SK-N-SH treated with all-trans-retinoic acid at 6 μM for 48 hours (cell line): ENCODE measurements at regions not wholly inside any gene's neighbourhood (a gene's known extent, or its start where the extent isn't known, plus 50 kb on each side); places are given as distances from the start of the nearest gene placed in this dataset.

Experiments used
- ATAC-seq: fragments of 200-7000 bp; cut with Tn5 transposase; 3 replicates; pipeline ENCODE4 v1.9.1; 2020; ENCODE audit warnings: mild to moderate bottlenecking, moderate library complexity
- BACH2 ChIP-seq: fragments of 250-450 bp; sonication (Bioruptor Pico); IDR thresholded peaks from 2 replicates; pipeline ENCODE4 v1.9.0; 2021; ENCODE audit warnings: mild to moderate bottlenecking, borderline replicate concordance
- ESRRG ChIP-seq: fragments of 250-450 bp; sonication (Bioruptor Pico); IDR thresholded peaks from 2 replicates; pipeline ENCODE4 v1.6.1; 2021; ENCODE audit warnings: mild to moderate bottlenecking
- GLIS3 ChIP-seq: fragments of 250-450 bp; sonication (Bioruptor Pico); IDR thresholded peaks from 2 replicates; pipeline ENCODE4 v1.5.0; 2020; ENCODE audit warnings: mild to moderate bottlenecking, moderate library complexity
- OSR1 ChIP-seq: fragments of 250-450 bp; sonication (Bioruptor Pico); IDR thresholded peaks from 2 replicates; pipeline ENCODE4 v1.8.0; 2022; ENCODE audit warnings: moderate library complexity, mild to moderate bottlenecking, inconsistent platforms
- PPARA ChIP-seq: fragments of 250-450 bp; sonication (Bioruptor Pico); IDR thresholded peaks from 2 replicates; pipeline ENCODE4 v1.5.0; 2020; ENCODE audit warnings: mild to moderate bottlenecking, borderline replicate concordance
- RARB ChIP-seq: fragments of 250-450 bp; sonication (Bioruptor Pico); IDR thresholded peaks from 2 replicates; pipeline ENCODE4 v1.8.0; 2021; ENCODE audit warnings: mild to moderate bottlenecking, moderate library complexity
- SNAI2 ChIP-seq: fragments of 250-450 bp; sonication (Bioruptor Pico); IDR thresholded peaks from 2 replicates; pipeline ENCODE4 v1.5.0; 2020; ENCODE audit warnings: mild to moderate bottlenecking, moderate library complexity
- TCF4 ChIP-seq: fragments of 250-450 bp; sonication (Bioruptor Pico); IDR thresholded peaks from 2 replicates; pipeline ENCODE4 v1.8.0; 2021; ENCODE audit warnings: mild to moderate bottlenecking, moderate library complexity, borderline replicate concordance
- TOX ChIP-seq: fragments of 250-450 bp; sonication (Bioruptor Pico); IDR thresholded peaks from 2 replicates; pipeline ENCODE4 v1.8.0; 2021; ENCODE audit warnings: mild to moderate bottlenecking, moderate library complexity, borderline replicate concordance
- ZC3H10 ChIP-seq: fragments of 250-450 bp; sonication (Bioruptor Pico); IDR thresholded peaks from 2 replicates; pipeline ENCODE4 v1.5.1; 2021; ENCODE audit warnings: mild to moderate bottlenecking, moderate library complexity
- ZNF565 ChIP-seq: fragments of 450-650 bp; formaldehyde crosslinking; conservative IDR thresholded peaks from 2 replicates; pipeline ENCODE4 v1.5.0; 2020; ENCODE audit warnings: low read depth, mild to moderate bottlenecking, moderate library complexity
- ZNF70 ChIP-seq: fragments of 450-650 bp; formaldehyde crosslinking; IDR thresholded peaks from 2 replicates; pipeline ENCODE4 v1.5.0; 2020; ENCODE audit warnings: mild to moderate bottlenecking, moderate library complexity
- ZNF8 ChIP-seq: fragments of 450-650 bp; formaldehyde crosslinking; IDR thresholded peaks from 2 replicates; pipeline ENCODE4 v1.5.0; 2020; ENCODE audit warnings: mild to moderate bottlenecking, moderate library complexity
- TF ChIP-seq, protein P1 (sequence below): fragments of 250-450 bp; sonication (Bioruptor Pico); IDR thresholded peaks from 2 replicates; pipeline ENCODE4 v1.5.0; 2020; ENCODE audit warnings: mild to moderate bottlenecking, moderate library complexity
- TF ChIP-seq, protein P2 (sequence below): fragments of 250-450 bp; sonication (Bioruptor Pico); IDR thresholded peaks from 2 replicates; pipeline ENCODE4 v1.5.1; 2020; ENCODE audit warnings: low read depth, mild to moderate bottlenecking, moderate library complexity
- TF ChIP-seq, protein P3 (sequence below): fragments of 250-450 bp; sonication (Bioruptor Pico); IDR thresholded peaks from 2 replicates; pipeline ENCODE4 v1.8.0; 2020; ENCODE audit warnings: mild to moderate bottlenecking, moderate library complexity, borderline replicate concordance
- TF ChIP-seq, protein P4 (sequence below): fragments of 250-450 bp; sonication (Bioruptor Pico); IDR thresholded peaks from 2 replicates; pipeline ENCODE4 v1.5.1; 2021; ENCODE audit warnings: mild to moderate bottlenecking, moderate library complexity
- TF ChIP-seq, protein P5 (sequence below): fragments of 250-450 bp; sonication (Bioruptor Pico); IDR thresholded peaks from 2 replicates; pipeline ENCODE4 v1.8.0; 2021; ENCODE audit warnings: low read depth, mild to moderate bottlenecking, moderate library complexity, borderline replicate concordance

DNA sequence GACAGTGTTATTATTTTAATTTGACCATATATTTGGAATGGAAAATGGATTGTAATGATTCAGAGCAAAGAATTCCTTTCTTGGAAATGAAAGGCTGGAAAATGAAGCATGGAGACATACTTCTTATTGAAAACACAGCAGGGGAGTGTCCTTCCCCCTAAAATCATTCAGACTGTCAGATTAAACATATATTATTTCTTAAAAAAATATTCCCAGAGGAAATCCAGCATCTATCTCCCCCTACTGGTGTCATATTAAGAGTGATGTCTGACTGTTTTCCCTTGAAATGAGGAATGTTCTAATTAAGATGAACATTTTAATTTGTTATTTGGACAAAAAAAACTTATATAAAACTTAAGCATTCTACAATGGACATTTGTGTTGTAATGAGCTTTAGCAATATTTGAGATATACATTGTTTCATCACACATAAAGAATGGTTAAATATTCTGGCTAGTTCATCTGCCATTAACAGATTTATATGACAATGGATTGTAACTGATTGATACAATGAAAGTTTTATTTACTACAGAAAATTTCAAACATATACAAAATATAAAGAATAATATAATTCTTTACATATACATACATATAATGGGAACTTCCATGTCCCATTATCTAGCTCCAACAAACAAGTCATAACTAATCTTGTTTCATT, 264.6 kb downstream of the SPRY1 start:
- TF ChIP-seq TOX: no peak
- no peak for TF ChIP-seq ESRRG (CRISPR knock-in tag)
- no peak for TF ChIP-seq GLIS3 (CRISPR knock-in tag)
- TF ChIP-seq, protein P1, sequence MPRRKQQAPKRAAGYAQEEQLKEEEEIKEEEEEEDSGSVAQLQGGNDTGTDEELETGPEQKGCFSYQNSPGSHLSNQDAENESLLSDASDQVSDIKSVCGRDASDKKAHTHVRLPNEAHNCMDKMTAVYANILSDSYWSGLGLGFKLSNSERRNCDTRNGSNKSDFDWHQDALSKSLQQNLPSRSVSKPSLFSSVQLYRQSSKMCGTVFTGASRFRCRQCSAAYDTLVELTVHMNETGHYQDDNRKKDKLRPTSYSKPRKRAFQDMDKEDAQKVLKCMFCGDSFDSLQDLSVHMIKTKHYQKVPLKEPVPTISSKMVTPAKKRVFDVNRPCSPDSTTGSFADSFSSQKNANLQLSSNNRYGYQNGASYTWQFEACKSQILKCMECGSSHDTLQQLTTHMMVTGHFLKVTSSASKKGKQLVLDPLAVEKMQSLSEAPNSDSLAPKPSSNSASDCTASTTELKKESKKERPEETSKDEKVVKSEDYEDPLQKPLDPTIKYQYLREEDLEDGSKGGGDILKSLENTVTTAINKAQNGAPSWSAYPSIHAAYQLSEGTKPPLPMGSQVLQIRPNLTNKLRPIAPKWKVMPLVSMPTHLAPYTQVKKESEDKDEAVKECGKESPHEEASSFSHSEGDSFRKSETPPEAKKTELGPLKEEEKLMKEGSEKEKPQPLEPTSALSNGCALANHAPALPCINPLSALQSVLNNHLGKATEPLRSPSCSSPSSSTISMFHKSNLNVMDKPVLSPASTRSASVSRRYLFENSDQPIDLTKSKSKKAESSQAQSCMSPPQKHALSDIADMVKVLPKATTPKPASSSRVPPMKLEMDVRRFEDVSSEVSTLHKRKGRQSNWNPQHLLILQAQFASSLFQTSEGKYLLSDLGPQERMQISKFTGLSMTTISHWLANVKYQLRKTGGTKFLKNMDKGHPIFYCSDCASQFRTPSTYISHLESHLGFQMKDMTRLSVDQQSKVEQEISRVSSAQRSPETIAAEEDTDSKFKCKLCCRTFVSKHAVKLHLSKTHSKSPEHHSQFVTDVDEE (CRISPR knock-in tag): no peak
- no peak for ATAC-seq

DNA sequence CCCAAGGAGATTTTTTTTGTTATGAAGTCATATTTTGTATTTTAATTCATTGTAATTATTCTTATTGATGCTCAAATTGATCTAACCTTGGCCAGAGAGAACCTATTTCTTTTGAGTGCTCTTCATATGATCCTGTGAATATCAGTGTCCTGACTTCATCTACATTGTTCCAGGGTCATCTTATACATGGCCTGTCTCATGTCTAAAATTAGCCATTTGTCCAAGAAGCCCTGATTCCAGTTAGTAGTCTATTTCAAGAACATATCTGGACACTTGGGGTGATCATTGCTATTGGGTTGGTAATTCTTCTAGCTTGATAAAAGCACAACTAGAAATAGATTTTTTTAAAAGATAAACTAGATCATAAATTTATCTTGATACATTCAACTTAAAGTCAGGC, 266.2 kb downstream of the SPRY1 start:
- TF ChIP-seq ZNF565: no peak
- TF ChIP-seq, protein P2, sequence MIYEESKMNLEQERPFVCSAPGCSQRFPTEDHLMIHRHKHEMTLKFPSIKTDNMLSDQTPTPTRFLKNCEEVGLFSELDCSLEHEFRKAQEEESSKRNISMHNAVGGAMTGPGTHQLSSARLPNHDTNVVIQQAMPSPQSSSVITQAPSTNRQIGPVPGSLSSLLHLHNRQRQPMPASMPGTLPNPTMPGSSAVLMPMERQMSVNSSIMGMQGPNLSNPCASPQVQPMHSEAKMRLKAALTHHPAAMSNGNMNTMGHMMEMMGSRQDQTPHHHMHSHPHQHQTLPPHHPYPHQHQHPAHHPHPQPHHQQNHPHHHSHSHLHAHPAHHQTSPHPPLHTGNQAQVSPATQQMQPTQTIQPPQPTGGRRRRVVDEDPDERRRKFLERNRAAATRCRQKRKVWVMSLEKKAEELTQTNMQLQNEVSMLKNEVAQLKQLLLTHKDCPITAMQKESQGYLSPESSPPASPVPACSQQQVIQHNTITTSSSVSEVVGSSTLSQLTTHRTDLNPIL (CRISPR knock-in tag): no peak
- TF ChIP-seq ZNF70: no peak
- no peak for TF ChIP-seq TCF4
- TF ChIP-seq ESRRG (CRISPR knock-in tag): no peak
- TF ChIP-seq GLIS3 (CRISPR knock-in tag): no peak
- no peak for TF ChIP-seq PPARA (CRISPR knock-in tag)
- TF ChIP-seq ZNF8 (CRISPR knock-in tag): no peak
- TF ChIP-seq, protein P3, sequence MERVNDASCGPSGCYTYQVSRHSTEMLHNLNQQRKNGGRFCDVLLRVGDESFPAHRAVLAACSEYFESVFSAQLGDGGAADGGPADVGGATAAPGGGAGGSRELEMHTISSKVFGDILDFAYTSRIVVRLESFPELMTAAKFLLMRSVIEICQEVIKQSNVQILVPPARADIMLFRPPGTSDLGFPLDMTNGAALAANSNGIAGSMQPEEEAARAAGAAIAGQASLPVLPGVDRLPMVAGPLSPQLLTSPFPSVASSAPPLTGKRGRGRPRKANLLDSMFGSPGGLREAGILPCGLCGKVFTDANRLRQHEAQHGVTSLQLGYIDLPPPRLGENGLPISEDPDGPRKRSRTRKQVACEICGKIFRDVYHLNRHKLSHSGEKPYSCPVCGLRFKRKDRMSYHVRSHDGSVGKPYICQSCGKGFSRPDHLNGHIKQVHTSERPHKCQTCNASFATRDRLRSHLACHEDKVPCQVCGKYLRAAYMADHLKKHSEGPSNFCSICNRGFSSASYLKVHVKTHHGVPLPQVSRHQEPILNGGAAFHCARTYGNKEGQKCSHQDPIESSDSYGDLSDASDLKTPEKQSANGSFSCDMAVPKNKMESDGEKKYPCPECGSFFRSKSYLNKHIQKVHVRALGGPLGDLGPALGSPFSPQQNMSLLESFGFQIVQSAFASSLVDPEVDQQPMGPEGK (CRISPR knock-in tag): no peak
- TF ChIP-seq, protein P4, sequence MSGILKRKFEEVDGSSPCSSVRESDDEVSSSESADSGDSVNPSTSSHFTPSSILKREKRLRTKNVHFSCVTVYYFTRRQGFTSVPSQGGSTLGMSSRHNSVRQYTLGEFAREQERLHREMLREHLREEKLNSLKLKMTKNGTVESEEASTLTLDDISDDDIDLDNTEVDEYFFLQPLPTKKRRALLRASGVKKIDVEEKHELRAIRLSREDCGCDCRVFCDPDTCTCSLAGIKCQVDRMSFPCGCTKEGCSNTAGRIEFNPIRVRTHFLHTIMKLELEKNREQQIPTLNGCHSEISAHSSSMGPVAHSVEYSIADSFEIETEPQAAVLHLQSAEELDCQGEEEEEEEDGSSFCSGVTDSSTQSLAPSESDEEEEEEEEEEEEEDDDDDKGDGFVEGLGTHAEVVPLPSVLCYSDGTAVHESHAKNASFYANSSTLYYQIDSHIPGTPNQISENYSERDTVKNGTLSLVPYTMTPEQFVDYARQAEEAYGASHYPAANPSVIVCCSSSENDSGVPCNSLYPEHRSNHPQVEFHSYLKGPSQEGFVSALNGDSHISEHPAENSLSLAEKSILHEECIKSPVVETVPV (CRISPR knock-in tag): no peak
- no peak for TF ChIP-seq SNAI2 (CRISPR knock-in tag)
- ATAC-seq: no peak

DNA sequence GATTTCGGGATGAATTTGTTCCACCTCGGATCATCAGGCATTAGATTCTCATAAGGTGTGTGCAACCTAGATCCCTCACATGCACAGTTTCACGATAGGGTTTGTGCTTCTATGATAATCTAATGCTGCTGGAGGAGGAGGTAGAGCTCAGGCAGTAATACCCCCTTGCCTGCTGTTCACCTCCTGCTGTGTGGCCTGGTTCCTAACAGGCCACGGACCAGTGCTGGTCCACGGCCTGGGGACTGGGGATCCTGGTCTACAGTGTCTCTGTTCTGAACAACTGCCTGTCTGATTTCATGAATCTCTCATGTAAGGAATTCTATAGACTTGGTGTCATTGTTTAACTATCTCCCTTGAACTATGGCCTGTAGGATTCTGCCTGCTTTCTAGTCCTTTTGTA, 269.9 kb downstream of the SPRY1 start:
- ATAC-seq: no peak
- TF ChIP-seq SNAI2 (CRISPR knock-in tag) (no peak), RARB (no peak), OSR1 (CRISPR knock-in tag) (no peak), BACH2 (CRISPR knock-in tag) (no peak), GLIS3 (CRISPR knock-in tag) (no peak), ZC3H10 (CRISPR knock-in tag) (no peak)
- TF ChIP-seq, protein P4 (CRISPR knock-in tag): no peak
- TF ChIP-seq, protein P1 (CRISPR knock-in tag): no peak
- TF ChIP-seq, protein P5, sequence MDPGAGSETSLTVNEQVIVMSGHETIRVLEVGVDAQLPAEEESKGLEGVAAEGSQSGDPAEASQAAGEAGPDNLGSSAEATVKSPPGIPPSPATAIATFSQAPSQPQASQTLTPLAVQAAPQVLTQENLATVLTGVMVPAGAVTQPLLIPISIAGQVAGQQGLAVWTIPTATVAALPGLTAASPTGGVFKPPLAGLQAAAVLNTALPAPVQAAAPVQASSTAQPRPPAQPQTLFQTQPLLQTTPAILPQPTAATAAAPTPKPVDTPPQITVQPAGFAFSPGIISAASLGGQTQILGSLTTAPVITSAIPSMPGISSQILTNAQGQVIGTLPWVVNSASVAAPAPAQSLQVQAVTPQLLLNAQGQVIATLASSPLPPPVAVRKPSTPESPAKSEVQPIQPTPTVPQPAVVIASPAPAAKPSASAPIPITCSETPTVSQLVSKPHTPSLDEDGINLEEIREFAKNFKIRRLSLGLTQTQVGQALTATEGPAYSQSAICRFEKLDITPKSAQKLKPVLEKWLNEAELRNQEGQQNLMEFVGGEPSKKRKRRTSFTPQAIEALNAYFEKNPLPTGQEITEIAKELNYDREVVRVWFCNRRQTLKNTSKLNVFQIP (CRISPR knock-in tag): no peak
- TF ChIP-seq, protein P3 (CRISPR knock-in tag): no peak
- TF ChIP-seq, protein P2 (CRISPR knock-in tag): no peak
